HepG2 (cell line): ENCODE measurements at regions not wholly inside any gene's neighbourhood (a gene's known extent, or its start where the extent isn't known, plus 50 kb on each side); places are given as distances from the start of the nearest gene placed in this dataset.

Experiments
- ATAC-seq: fragments of 200-7000 bp; cut with Tn5 transposase; 3 replicates; pipeline ENCODE4 v1.9.1; 2020; ENCODE audit warnings: mild to moderate bottlenecking, moderate library complexity
- BruUV-seq: library from RNA; stranded (reverse); fragments of 400-500 nt; replicated peaks from 2 replicates; lab custom pipeline; 2021; lab: Mats Ljungman, UMichigan
- CTCF ChIA-PET: fragments of 300-600 bp; formaldehyde crosslinking; extraction: SDS; loops from one replicate; lab custom pipeline; 2021; ENCODE audit warnings: low total read pairs, inconsistent platforms, low intra/inter-chr PET ratio; lab: Yijun Ruan, JAX
- POLR2A ChIA-PET: fragments of 350-600 bp; sonication (Branson Sonifier 250); formaldehyde crosslinking; loops from one replicate; lab custom pipeline; 2020; ENCODE audit warnings: antibody characterized with exemption, inconsistent platforms; lab: Yijun Ruan, JAX
- DNase-seq: peaks from one replicate; pipeline ENCODE4 v3.0.0-alpha.2; 2015; ENCODE audit warnings: low spot score
- FAIRE-seq: peaks from 3 replicates; lab custom pipeline; 2011; peaks lifted over from hg19 to GRCh38; lab: Jason Lieb, UNC
- H2AFZ ChIP-seq: one replicate; pipeline ENCODE4 v1.6.1; 2011; ENCODE audit warnings: low read length, inconsistent platforms
- H3K27ac ChIP-seq: fragments of 300-600 bp; 3 replicates; pipeline ENCODE4 v1.8.0; 2011; ENCODE audit warnings: mixed run types, mild to moderate bottlenecking, mixed read lengths, low read length, inconsistent platforms; ENCODE audit not compliant: insufficient read depth; ENCODE audit errors: extremely low read length
- H3K27me3 ChIP-seq, 2 experiments: fragments of 200-600 bp in 1 of 2; 2 replicates in 1 of 2; 3 replicates in 1 of 2; pipeline versions ENCODE4 v1.6.0 to v1.8.0; 2011; ENCODE audit warnings: low read length in 2 of 2, mild to moderate bottlenecking in 2 of 2, moderate library complexity in 2 of 2, inconsistent platforms in 1 of 2; ENCODE audit not compliant: insufficient read depth in 2 of 2, control insufficient read depth in 1 of 2
- H3K36me3 ChIP-seq, 2 experiments: fragments of 200-600 bp in 1 of 2; replicated peaks in 1 of 2; 2 replicates in 1 of 2; 3 replicates in 1 of 2; pipeline versions ENCODE4 v1.5.1 to v1.8.0; 2011; ENCODE audit warnings: low read length in 2 of 2, inconsistent platforms in 1 of 2; ENCODE audit not compliant: insufficient read depth in 2 of 2, control insufficient read depth in 1 of 2
- H3K4me1 ChIP-seq: 2 replicates; pipeline ENCODE4 v1.5.1; 2012; ENCODE audit warnings: low read length, inconsistent platforms; ENCODE audit not compliant: insufficient read depth
- H3K4me2 ChIP-seq: 2 replicates; pipeline ENCODE4 v1.6.0; 2011; ENCODE audit warnings: low read depth, low read length, inconsistent platforms
- H3K4me3 ChIP-seq, 3 experiments: fragments of 200-600 bp in 1 of 3; sonication (generic), shearing (Covaris generic) in 1 of 3; replicated peaks in 1 of 3; 2 replicates each; pipeline ENCODE4 v1.5.1; 2011 to 2016; ENCODE audit warnings: low read length in 3 of 3, inconsistent platforms in 2 of 3, low read depth in 2 of 3, mild to moderate bottlenecking in 2 of 3, control low read depth in 1 of 3, mixed read lengths in 1 of 3; ENCODE audit not compliant: insufficient read depth in 1 of 3
- H3K79me2 ChIP-seq: one replicate; pipeline ENCODE4 v1.6.1; 2011; ENCODE audit warnings: low read length, inconsistent platforms; ENCODE audit not compliant: insufficient read depth
- H3K9ac ChIP-seq: 2 replicates; pipeline ENCODE4 v1.6.0; 2011; ENCODE audit warnings: mild to moderate bottlenecking, low read depth, low read length, inconsistent platforms; ENCODE audit not compliant: insufficient read depth
- H3K9me3 ChIP-seq: 2 replicates; pipeline ENCODE4 v1.5.1; 2012; ENCODE audit warnings: mild to moderate bottlenecking, low read length
- H4K20me1 ChIP-seq: 2 replicates; pipeline ENCODE4 v1.6.0; 2011; ENCODE audit warnings: inconsistent platforms, mild to moderate bottlenecking, low read length, moderate library complexity; ENCODE audit not compliant: insufficient read depth
- AFF4 ChIP-seq: sonication (generic); formaldehyde crosslinking; IDR thresholded peaks from 2 replicates; pipeline ENCODE4 v1.4.0; 2020; ENCODE audit warnings: missing genetic modification reagents
- AKAP8 ChIP-seq: sonication (generic); formaldehyde crosslinking; IDR thresholded peaks from 2 replicates; pipeline ENCODE4 v1.5.1; 2020; ENCODE audit warnings: mild to moderate bottlenecking, missing genetic modification reagents
- HHEX ChIP-seq: IDR thresholded peaks from 2 replicates; pipeline ENCODE4 v1.6.1; 2016; ENCODE audit warnings: control low read depth
- HOXA7 ChIP-seq: sonication (generic); formaldehyde crosslinking; IDR thresholded peaks from 2 replicates; pipeline ENCODE4 v1.8.1; 2022; ENCODE audit warnings: mild to moderate bottlenecking, missing genetic modification reagents, moderate library complexity
- HOXD1 ChIP-seq: sonication (generic); formaldehyde crosslinking; IDR thresholded peaks from 2 replicates; pipeline ENCODE4 v1.5.0; 2020; ENCODE audit warnings: missing genetic modification reagents
- ZFP91 ChIP-seq: sonication (generic); formaldehyde crosslinking; IDR thresholded peaks from 2 replicates; pipeline ENCODE4 v1.9.0; 2022; ENCODE audit warnings: missing genetic modification reagents, mild to moderate bottlenecking, borderline replicate concordance
- ZNF263 ChIP-seq: sonication (generic); formaldehyde crosslinking; IDR thresholded peaks from 2 replicates; pipeline ENCODE4 v1.4.0; 2020; ENCODE audit warnings: missing genetic modification reagents
- ZNF574 ChIP-seq: sonication (generic); formaldehyde crosslinking; IDR thresholded peaks from 2 replicates; pipeline ENCODE4 v1.4.0; 2020; ENCODE audit warnings: missing genetic modification reagents
- ZNF678 ChIP-seq: sonication (generic); formaldehyde crosslinking; IDR thresholded peaks from 2 replicates; pipeline ENCODE4 v1.4.0; 2020; ENCODE audit warnings: mild to moderate bottlenecking, missing genetic modification reagents
- ZNF792 ChIP-seq: IDR thresholded peaks from 2 replicates; pipeline ENCODE4 v1.6.1; 2016
- ZSCAN31 ChIP-seq: sonication (generic); formaldehyde crosslinking; IDR thresholded peaks from 2 replicates; pipeline ENCODE4 v1.5.0; 2020; ENCODE audit warnings: low read depth, mild to moderate bottlenecking, missing genetic modification reagents
- ZZZ3 ChIP-seq: sonication (generic); formaldehyde crosslinking; IDR thresholded peaks from 2 replicates; pipeline ENCODE4 v1.4.0; 2020; ENCODE audit warnings: missing genetic modification reagents, mild to moderate bottlenecking, borderline replicate concordance
- WGBS: methylation state at CpG from one replicate; pipeline ENCODE4 v1.1.6; 2017; ENCODE audit warnings: low lambda C conversion rate; 5-methylcytosine and 5-hydroxymethylcytosine counted together
- in situ Hi-C: cut with HindIII; loops from 2 replicates; pipeline ENCODE4 v1.10.0; 2017; ENCODE audit warnings: low pct_unique_long_range_greater_than_20kb; ENCODE audit not compliant: extremely low pct_ligation_motif_present
- intact Hi-C: fragments of 100-400 bp; cut with micrococcal nuclease; formaldehyde crosslinking; loops from one replicate; pipeline ENCODE4 v1.10.0; 2022; ENCODE audit not compliant: unreplicated experiment

- no peak for TF ChIP-seq ZNF574 (CRISPR knock-in tag)
- TF ChIP-seq AKAP8: no peak
- TF ChIP-seq AFF4 (CRISPR knock-in tag): no peak
- no peak for TF ChIP-seq HOXD1 (CRISPR knock-in tag)
- TF ChIP-seq HHEX: no peak
- TF ChIP-seq ZNF678 (CRISPR knock-in tag): no peak
- TF ChIP-seq, all 625 proteins: peak for 0
Measured at GRCh38 chrX:140318296-140318695, 186.6 kb downstream of the SOX3 start (continued).

GRCh38 chrX:140317462-140317861, 187.4 kb downstream of the SOX3 start:
- TF ChIP-seq ZNF263 (CRISPR knock-in tag): no peak
- TF ChIP-seq ZSCAN31: no peak
- TF ChIP-seq ZFP91: no peak
- TF ChIP-seq ZNF792 (CRISPR knock-in tag): no peak
- no peak for TF ChIP-seq HOXA7
- no peak for TF ChIP-seq ZZZ3 (CRISPR knock-in tag)
- in situ Hi-C loops: no loop called here
- ATAC-seq (no peak), DNase-seq (no peak), FAIRE-seq (no peak)
- H3K9me3 ChIP-seq: no peaks in the 10 kb centered on the region
- H3K27ac ChIP-seq: no peak overlapping the region
- intact Hi-C loops: no loop called here
- H3K4me2 ChIP-seq: no peak overlapping the region
- H3K79me2 ChIP-seq: no peaks in the 10 kb centered on the region
- H3K4me3 ChIP-seq: no peak overlapping the region
- H4K20me1 ChIP-seq: no peaks in the 10 kb centered on the region
- BruUV-seq: no TSS peak
- H3K36me3 ChIP-seq: no peaks in the 10 kb centered on the region
- 7% methylated on average over 2 of the region's 2 CpGs for WGBS
- POLR2A ChIA-PET: no interaction called here
- H3K27me3 ChIP-seq: no peaks in the 10 kb centered on the region
- no peak overlapping the region for H2AFZ ChIP-seq
- no peak overlapping the region for H3K9ac ChIP-seq
- CTCF ChIA-PET: no interaction called here
- H3K4me1 ChIP-seq: no peaks in the 10 kb centered on the region
